ENCODE measurements at regions not wholly inside any gene's neighbourhood (a gene's known extent, or its start where the extent isn't known, plus 50 kb on each side); places are given as distances from the start of the nearest gene placed in this dataset.

GRCh38 chr17:74083321-74083720 lies 120.2 kb upstream of the RPL38 start:
- no peak overlapping the region for H3K4me2 ChIP-seq (ENCODE audit: low read depth, low read length)
- H3K4me3 ChIP-seq (ENCODE audit: low read length): no peak overlapping the region
- no peaks in the 10 kb centered on the region for H3K9me2 ChIP-seq (replicated peaks; ENCODE audit: insufficient read depth, low read length)
- H3K27me3 ChIP-seq (replicated peaks; ENCODE audit: insufficient read depth, low read length): peaks cover 93% of the 10 kb centered on the region
- no peak for DNase-seq
- H4K20me1 ChIP-seq (ENCODE audit: insufficient read depth, low read length): no peaks in the 10 kb centered on the region
- TF ChIP-seq EZH2 (optimal IDR thresholded peaks at IDR 0.05; ENCODE audit: low read depth, low read length) (no peak), EZH2phosphoT487 (IDR thresholded peaks at IDR 0.05; ENCODE audit: low read length) (no peak), CTCF (IDR thresholded peaks at IDR 0.05; ENCODE audit: low read length) (no peak)
- H2AFZ ChIP-seq (ENCODE audit: low read length): no peak overlapping the region
- H3K36me3 ChIP-seq (replicated peaks; ENCODE audit: insufficient read depth, low read length): no peaks in the 10 kb centered on the region
- no peaks in the 10 kb centered on the region for H3K9me3 ChIP-seq (replicated peaks; ENCODE audit: insufficient read depth, low read length)
- no peak overlapping the region for H3K27ac ChIP-seq (ENCODE audit: low read length)
- no peak overlapping the region for H3K9ac ChIP-seq (ENCODE audit: low read length)
- no peaks in the 10 kb centered on the region for H3K4me1 ChIP-seq (ENCODE audit: low read length)
- H3K79me2 ChIP-seq (ENCODE audit: low read length): no peaks in the 10 kb centered on the region
- no peaks in the 10 kb centered on the region for H3F3A ChIP-seq (ENCODE audit: insufficient read depth, low read length)

- Histone ChIP-seq H3K4me1 (ENCODE audit: low read length) (no peaks in the 10 kb centered on the region), H3K36me3 (replicated peaks; ENCODE audit: insufficient read depth, low read length) (no peaks in the 10 kb centered on the region), H3K4me3 (ENCODE audit: low read length) (no peak overlapping the region), H3K9me3 (replicated peaks; ENCODE audit: insufficient read depth, low read length) (no peaks in the 10 kb centered on the region), H2AFZ (ENCODE audit: low read length) (no peak overlapping the region), H3K9me2 (replicated peaks; ENCODE audit: insufficient read depth, low read length) (no peaks in the 10 kb centered on the region), H3K4me2 (ENCODE audit: low read depth, low read length) (no peak overlapping the region), H3K27me3 (replicated peaks; ENCODE audit: insufficient read depth, low read length) (peaks cover 79% of the 10 kb centered on the region), H3K79me2 (ENCODE audit: low read length) (no peaks in the 10 kb centered on the region), H4K20me1 (ENCODE audit: insufficient read depth, low read length) (no peaks in the 10 kb centered on the region), H3K27ac (ENCODE audit: low read length) (no peak overlapping the region), H3K9ac (ENCODE audit: low read length) (no peak overlapping the region), H3F3A (ENCODE audit: insufficient read depth, low read length) (no peaks in the 10 kb centered on the region)
- DNase-seq: peak; percentile 10
- TF ChIP-seq CTCF (IDR thresholded peaks at IDR 0.05; ENCODE audit: low read length) (peak; percentile 27), EZH2phosphoT487 (IDR thresholded peaks at IDR 0.05; ENCODE audit: low read length) (no peak), EZH2 (optimal IDR thresholded peaks at IDR 0.05; ENCODE audit: low read depth, low read length) (no peak)
These were observed 118.0 kb upstream of the RPL38 start for GRCh38 chr17:74085434-74085833.

GRCh38 chr17:74087002-74087585 lies 116.4 kb upstream of the RPL38 start:
- H3K9me3 ChIP-seq (replicated peaks; ENCODE audit: insufficient read depth, low read length): no peaks in the 10 kb centered on the region
- no peaks in the 10 kb centered on the region for H3K36me3 ChIP-seq (replicated peaks; ENCODE audit: insufficient read depth, low read length)
- H4K20me1 ChIP-seq (ENCODE audit: insufficient read depth, low read length): no peaks in the 10 kb centered on the region
- H3K4me2 ChIP-seq (ENCODE audit: low read depth, low read length): no peak overlapping the region
- H3K4me3 ChIP-seq (ENCODE audit: low read length): no peak overlapping the region
- H3K9me2 ChIP-seq (replicated peaks; ENCODE audit: insufficient read depth, low read length): no peaks in the 10 kb centered on the region
- H2AFZ ChIP-seq (ENCODE audit: low read length): no peak overlapping the region
- H3K27me3 ChIP-seq (replicated peaks; ENCODE audit: insufficient read depth, low read length): peaks cover 77% of the 10 kb centered on the region
- H3K27ac ChIP-seq (ENCODE audit: low read length): no peak overlapping the region
- H3K79me2 ChIP-seq (ENCODE audit: low read length): no peaks in the 10 kb centered on the region
- H3K4me1 ChIP-seq (ENCODE audit: low read length): no peaks in the 10 kb centered on the region
- TF ChIP-seq EZH2 (optimal IDR thresholded peaks at IDR 0.05; ENCODE audit: low read depth, low read length) (no peak), EZH2phosphoT487 (IDR thresholded peaks at IDR 0.05; ENCODE audit: low read length) (no peak), CTCF (IDR thresholded peaks at IDR 0.05; ENCODE audit: low read length) (no peak)
- no peak for DNase-seq
- H3K9ac ChIP-seq (ENCODE audit: low read length): no peak overlapping the region
- no peaks in the 10 kb centered on the region for H3F3A ChIP-seq (ENCODE audit: insufficient read depth, low read length)

Data from MM.1S (cell line).